OCI-LY1 (cell line): ENCODE measurements at regions not wholly inside any gene's neighbourhood (a gene's known extent, or its start where the extent isn't known, plus 50 kb on each side); places are given as distances from the start of the nearest gene placed in this dataset.
A peak's percentile ranks its signal among the peaks of the same experiment; 100 is the strongest.

Experiments used
- CTCF ChIP-seq: fragments of 200-600 bp; sonication (generic), shearing (Covaris generic); IDR thresholded peaks from 2 replicates; pipeline ENCODE4 v1.5.1; 2017; ENCODE audit warnings: mild to moderate bottlenecking, antibody characterized with exemption, low read length, moderate library complexity, mixed read lengths
- EZH2 ChIP-seq: fragments of 200-600 bp; sonication (generic), shearing (Covaris generic); IDR thresholded peaks from 2 replicates; pipeline ENCODE4 v1.8.0; 2017; ENCODE audit warnings: borderline replicate concordance, mixed run types, mild to moderate bottlenecking, antibody characterized with exemption, low read length, moderate library complexity, mixed read lengths

GRCh38 chr15:23877502-23878412, 190.7 kb upstream of the NDN start:
- TF ChIP-seq CTCF (peak; percentile 60), EZH2 (no peak)
